OCI-LY7 (cell line): ENCODE measurements at regions not wholly inside any gene's neighbourhood (a gene's known extent, or its start where the extent isn't known, plus 50 kb on each side); places are given as distances from the start of the nearest gene placed in this dataset.

ENCODE experiments used
- EZH2phosphoT487 ChIP-seq: fragments of 200-600 bp; sonication (generic); IDR thresholded peaks from 2 replicates; pipeline ENCODE4 v1.6.1; 2018; ENCODE audit warnings: low read depth, borderline replicate concordance, mild to moderate bottlenecking, mixed run types, antibody characterized with exemption, low read length, moderate library complexity, mixed read lengths
- TF ChIP-seq, protein P1 (sequence below): fragments of 200-600 bp; sonication (generic); conservative IDR thresholded peaks from 2 replicates; pipeline ENCODE4 v1.5.1; 2014; ENCODE audit warnings: mild to moderate bottlenecking, antibody characterized with exemption, low read length, moderate library complexity, mixed read lengths

DNA sequence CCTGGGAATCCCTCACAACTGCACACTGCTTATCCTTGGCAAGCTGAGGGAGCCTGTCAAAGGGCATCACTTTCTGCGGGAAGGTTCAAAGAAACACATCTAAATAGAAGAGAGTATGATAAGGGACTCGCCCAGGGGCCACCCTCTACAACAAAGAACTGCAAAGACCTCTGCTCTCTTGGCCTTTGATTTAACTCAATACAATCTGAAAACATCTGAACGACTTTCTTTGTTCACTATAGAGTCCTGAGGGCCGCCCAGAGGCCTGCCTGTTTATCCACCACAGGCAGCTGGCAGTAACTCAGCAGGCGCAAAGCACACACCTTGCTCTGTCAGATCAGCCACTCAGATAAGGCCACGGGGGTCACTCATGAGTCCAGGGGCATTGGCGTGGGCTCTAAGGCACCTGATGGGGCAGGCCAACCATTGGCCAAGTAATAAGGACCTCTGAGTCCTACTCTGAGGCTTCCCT, 139.3 kb downstream of the UNC5CL start:
- TF ChIP-seq, protein P1, sequence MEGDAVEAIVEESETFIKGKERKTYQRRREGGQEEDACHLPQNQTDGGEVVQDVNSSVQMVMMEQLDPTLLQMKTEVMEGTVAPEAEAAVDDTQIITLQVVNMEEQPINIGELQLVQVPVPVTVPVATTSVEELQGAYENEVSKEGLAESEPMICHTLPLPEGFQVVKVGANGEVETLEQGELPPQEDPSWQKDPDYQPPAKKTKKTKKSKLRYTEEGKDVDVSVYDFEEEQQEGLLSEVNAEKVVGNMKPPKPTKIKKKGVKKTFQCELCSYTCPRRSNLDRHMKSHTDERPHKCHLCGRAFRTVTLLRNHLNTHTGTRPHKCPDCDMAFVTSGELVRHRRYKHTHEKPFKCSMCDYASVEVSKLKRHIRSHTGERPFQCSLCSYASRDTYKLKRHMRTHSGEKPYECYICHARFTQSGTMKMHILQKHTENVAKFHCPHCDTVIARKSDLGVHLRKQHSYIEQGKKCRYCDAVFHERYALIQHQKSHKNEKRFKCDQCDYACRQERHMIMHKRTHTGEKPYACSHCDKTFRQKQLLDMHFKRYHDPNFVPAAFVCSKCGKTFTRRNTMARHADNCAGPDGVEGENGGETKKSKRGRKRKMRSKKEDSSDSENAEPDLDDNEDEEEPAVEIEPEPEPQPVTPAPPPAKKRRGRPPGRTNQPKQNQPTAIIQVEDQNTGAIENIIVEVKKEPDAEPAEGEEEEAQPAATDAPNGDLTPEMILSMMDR = no peak
- no peak for TF ChIP-seq EZH2phosphoT487
